ENCODE measurements at regions not wholly inside any gene's neighbourhood (a gene's known extent, or its start where the extent isn't known, plus 50 kb on each side); places are given as distances from the start of the nearest gene placed in this dataset.

GRCh38 chr17:15007147-15007553 is 258.0 kb downstream of the PMP22 start:
- no peak for TF ChIP-seq CTCF (IDR thresholded peaks at IDR 0.05; ENCODE audit: control insufficient read depth, insufficient read depth, low read depth, low read length, missing control alignments)
- DNase-seq (ENCODE audit: low read depth), result no peak
- H3K4me3 ChIP-seq (ENCODE audit: control insufficient read depth, low read depth, low read length), result no peak overlapping the region

GRCh38 chr17:15006421-15007128 is 258.6 kb downstream of the PMP22 start:
- no peak for DNase-seq (ENCODE audit: low read depth)
- H3K4me3 ChIP-seq (ENCODE audit: control insufficient read depth, low read depth, low read length), result no peak overlapping the region
- no peak for TF ChIP-seq CTCF (IDR thresholded peaks at IDR 0.05; ENCODE audit: control insufficient read depth, insufficient read depth, low read depth, low read length, missing control alignments)

- H3K4me3 ChIP-seq (ENCODE audit: control insufficient read depth, low read depth, low read length), result no peak overlapping the region
- DNase-seq (ENCODE audit: low read depth), result no peak
- no peak for TF ChIP-seq CTCF (IDR thresholded peaks at IDR 0.05; ENCODE audit: control insufficient read depth, insufficient read depth, low read depth, low read length, missing control alignments)
Measured at GRCh38 chr17:15000661-15001060, 264.5 kb downstream of the PMP22 start.

GRCh38 chr17:14997290-14997689 is 267.8 kb downstream of the PMP22 start:
- H3K4me3 ChIP-seq (ENCODE audit: control insufficient read depth, low read depth, low read length), result no peak overlapping the region
- DNase-seq (ENCODE audit: low read depth), result no peak
- TF ChIP-seq CTCF (IDR thresholded peaks at IDR 0.05; ENCODE audit: control insufficient read depth, insufficient read depth, low read depth, low read length, missing control alignments), result no peak

GRCh38 chr17:14986127-14986526 is 279.0 kb downstream of the PMP22 start:
- TF ChIP-seq CTCF (IDR thresholded peaks at IDR 0.05; ENCODE audit: control insufficient read depth, insufficient read depth, low read depth, low read length, missing control alignments), result no peak
- no peak overlapping the region for H3K4me3 ChIP-seq (ENCODE audit: control insufficient read depth, low read depth, low read length)
- DNase-seq (ENCODE audit: low read depth), result no peak

GRCh38 chr17:14972844-14973243 is 292.3 kb downstream of the PMP22 start:
- TF ChIP-seq CTCF (IDR thresholded peaks at IDR 0.05; ENCODE audit: control insufficient read depth, insufficient read depth, low read depth, low read length, missing control alignments), result no peak
- DNase-seq (ENCODE audit: low read depth), result no peak
- H3K4me3 ChIP-seq (ENCODE audit: control insufficient read depth, low read depth, low read length), result no peak overlapping the region
